H1 (cell line): ENCODE measurements at regions not wholly inside any gene's neighbourhood (a gene's known extent, or its start where the extent isn't known, plus 50 kb on each side); places are given as distances from the start of the nearest gene placed in this dataset.

ENCODE experiments used
- CTCF ChIA-PET: fragments of 300-600 bp; sonication (Branson Sonifier 250); formaldehyde crosslinking; loops from one replicate; lab custom pipeline; 2021; ENCODE audit not compliant: partially characterized antibody; lab: Charles Lee
- POLR2A ChIA-PET: fragments of 300-600 bp; sonication (Branson Sonifier 250); formaldehyde crosslinking; loops from one replicate; lab custom pipeline; 2021; ENCODE audit warnings: inconsistent platforms; ENCODE audit not compliant: partially characterized antibody; lab: Charles Lee
- DNase-seq, 2 experiments: peaks; one replicate each; pipeline versions ENCODE4 v3.0.0 to v3.0.0-alpha.2; 2010 to 2022; ENCODE audit warnings: low spot score in 2 of 2, low read depth in 1 of 2, mixed read lengths in 1 of 2
- FAIRE-seq: peaks from 2 replicates; lab custom pipeline; 2011; peaks lifted over from hg19 to GRCh38; lab: Jason Lieb, UNC
- H2AFZ ChIP-seq: 2 replicates; pipeline ENCODE4 v1.8.1; 2012; ENCODE audit warnings: low read length, inconsistent platforms
- H2AK5ac ChIP-seq: 2 replicates; pipeline ENCODE4 v1.6.1; 2013; ENCODE audit warnings: low read depth, low read length
- H2BK120ac ChIP-seq: replicated peaks from 2 replicates; pipeline ENCODE3; 2013; ENCODE audit warnings: low read depth, low read length, inconsistent platforms
- H2BK12ac ChIP-seq: 2 replicates; pipeline ENCODE4 v1.6.1; 2013; ENCODE audit warnings: low read depth, low read length
- H2BK15ac ChIP-seq: 2 replicates; pipeline ENCODE4 v1.6.1; 2013; ENCODE audit warnings: low read length
- H2BK20ac ChIP-seq: 2 replicates; pipeline ENCODE4 v1.6.1; 2013; ENCODE audit warnings: low read length
- H2BK5ac ChIP-seq: 2 replicates; pipeline ENCODE4 v1.6.1; 2013; ENCODE audit warnings: low read depth, low read length
- H3K14ac ChIP-seq: 2 replicates; pipeline ENCODE4 v1.6.1; 2013; ENCODE audit warnings: inconsistent platforms; ENCODE audit not compliant: insufficient read length
- H3K18ac ChIP-seq: 2 replicates; pipeline ENCODE4 v1.6.1; 2013; ENCODE audit warnings: low read length; ENCODE audit errors: extremely low read depth
- H3K23ac ChIP-seq: 2 replicates; pipeline ENCODE4 v1.6.1; 2013; ENCODE audit warnings: inconsistent platforms; ENCODE audit not compliant: insufficient read length
- H3K23me2 ChIP-seq: 2 replicates; pipeline ENCODE4 v1.6.1; 2013; ENCODE audit warnings: low read depth, low read length
- H3K27ac ChIP-seq: 2 replicates; pipeline ENCODE4 v1.6.1; 2011; ENCODE audit warnings: low read depth, low read length, inconsistent platforms
- H3K27me3 ChIP-seq, 4 experiments: replicated peaks in 1 of 4; 1 replicate in 1 of 4; 2 replicates in 3 of 4; pipeline versions ENCODE4 v1.6.1 to v1.8.1; 2011 to 2013; ENCODE audit warnings: low read length in 3 of 4, mild to moderate bottlenecking in 3 of 4, inconsistent platforms in 2 of 4, mixed read lengths in 2 of 4, moderate library complexity in 1 of 4; ENCODE audit not compliant: control insufficient read depth in 3 of 4, insufficient read depth in 3 of 4; ENCODE audit errors: extremely low read depth in 1 of 4
- H3K36me3 ChIP-seq, 4 experiments: 2 replicates each; pipeline versions ENCODE4 v1.6.1 to v1.8.1; 2011 to 2013; ENCODE audit warnings: mild to moderate bottlenecking in 4 of 4, low read length in 3 of 4, moderate library complexity in 2 of 4, control low read depth in 1 of 4, inconsistent platforms in 1 of 4; ENCODE audit not compliant: insufficient read depth in 4 of 4, control insufficient read depth in 2 of 4
- H3K4ac ChIP-seq: replicated peaks from 2 replicates; pipeline ENCODE3; 2013; ENCODE audit warnings: low read length, low read depth, mixed read lengths, inconsistent platforms; ENCODE audit not compliant: insufficient read length
- H3K4me1 ChIP-seq, 4 experiments: replicated peaks in 1 of 4; 1 replicate in 1 of 4; 2 replicates in 3 of 4; pipeline versions ENCODE4 v1.6.1 to v1.8.1; 2011 to 2013; ENCODE audit warnings: low read length in 3 of 4, inconsistent platforms in 2 of 4, mixed read lengths in 1 of 4; ENCODE audit not compliant: insufficient read depth in 4 of 4, control insufficient read depth in 3 of 4
- H3K4me2 ChIP-seq, 2 experiments: 2 replicates each; pipeline versions ENCODE4 v1.6.1 to v1.8.1; 2011 to 2013; ENCODE audit warnings: low read depth in 2 of 2, low read length in 2 of 2, control low read depth in 1 of 2, inconsistent platforms in 1 of 2, mild to moderate bottlenecking in 1 of 2; ENCODE audit not compliant: insufficient read depth in 1 of 2
- H3K4me3 ChIP-seq, 4 experiments: fragments of 200-600, 300-600 bp in 1 of 4; sonication (generic), shearing (Covaris generic), sonication (Bioruptor Twin) in 1 of 4; 2 replicates each; pipeline versions ENCODE4 v1.5.1 to v1.8.1; 2011 to 2016; ENCODE audit warnings: low read length in 4 of 4, low read depth in 3 of 4, control low read depth in 2 of 4, inconsistent platforms in 2 of 4, mild to moderate bottlenecking in 2 of 4, mixed read lengths in 1 of 4, moderate library complexity in 1 of 4; ENCODE audit not compliant: insufficient read depth in 2 of 4; ENCODE audit errors: extremely low read depth in 1 of 4
- H3K56ac ChIP-seq: replicated peaks from 2 replicates; pipeline ENCODE3; 2013; ENCODE audit warnings: low read depth, mild to moderate bottlenecking, mixed read lengths, low read length, inconsistent platforms; ENCODE audit not compliant: insufficient read length
- H3K79me1 ChIP-seq: 2 replicates; pipeline ENCODE4 v1.6.1; 2013; ENCODE audit warnings: low read depth, low read length, control low read depth
- H3K79me2 ChIP-seq, 2 experiments: 2 replicates each; pipeline versions ENCODE4 v1.6.1 to v1.8.1; 2012 to 2013; ENCODE audit warnings: low read length in 2 of 2, mild to moderate bottlenecking in 2 of 2, inconsistent platforms in 1 of 2; ENCODE audit not compliant: insufficient read depth in 2 of 2, control insufficient read depth in 1 of 2
- H3K9ac ChIP-seq, 4 experiments: replicated peaks in 1 of 4; 1 replicate in 1 of 4; 2 replicates in 3 of 4; pipeline versions ENCODE4 v1.6.1 to v1.8.1; 2011 to 2013; ENCODE audit warnings: low read depth in 3 of 4, low read length in 3 of 4, control low read depth in 2 of 4, mild to moderate bottlenecking in 2 of 4, moderate library complexity in 2 of 4, inconsistent platforms in 1 of 4; ENCODE audit errors: extremely low read depth in 1 of 4
- H3K9me3 ChIP-seq, 2 experiments: 2 replicates each; pipeline versions ENCODE4 v1.6.1 to v1.8.1; 2012 to 2013; ENCODE audit warnings: mild to moderate bottlenecking in 2 of 2, moderate library complexity in 2 of 2, control low read depth in 1 of 2, inconsistent platforms in 1 of 2, low read depth in 1 of 2, low read length in 1 of 2, mixed read lengths in 1 of 2; ENCODE audit not compliant: insufficient read depth in 2 of 2
- H4K20me1 ChIP-seq, 2 experiments: replicated peaks in 1 of 2; 2 replicates each; pipeline versions ENCODE3 to v1.8.1; 2011 to 2013; ENCODE audit warnings: inconsistent platforms in 2 of 2, low read length in 2 of 2, mild to moderate bottlenecking in 1 of 2; ENCODE audit not compliant: insufficient read depth in 2 of 2, control insufficient read depth in 1 of 2
- H4K5ac ChIP-seq: 2 replicates; pipeline ENCODE4 v1.6.1; 2013; ENCODE audit warnings: low read length, low read depth, mixed read lengths, inconsistent platforms; ENCODE audit not compliant: insufficient read length
- H4K8ac ChIP-seq: 2 replicates; pipeline ENCODE4 v1.8.0; 2013; ENCODE audit warnings: mild to moderate bottlenecking, moderate library complexity, low read length, inconsistent platforms; ENCODE audit not compliant: insufficient read depth; ENCODE audit errors: extremely low read depth
- H4K91ac ChIP-seq: replicated peaks from 2 replicates; pipeline ENCODE3; 2013; ENCODE audit warnings: low read length, mixed read lengths, inconsistent platforms; ENCODE audit not compliant: insufficient read length
- EGR1 ChIP-seq: IDR thresholded peaks from 2 replicates; pipeline ENCODE4 v1.6.1; 2011; ENCODE audit warnings: low read depth, low read length, borderline replicate concordance
- EZH2 ChIP-seq: fragments of 200-600 bp; sonication (generic); IDR thresholded peaks from 2 replicates; pipeline ENCODE4 v1.7.1; 2012; ENCODE audit warnings: low read depth, mild to moderate bottlenecking, moderate library complexity, low read length, inconsistent platforms; ENCODE audit not compliant: severe bottlenecking
- JUND ChIP-seq: IDR thresholded peaks from 2 replicates; pipeline ENCODE4 v1.6.1; 2011; ENCODE audit warnings: mild to moderate bottlenecking, improper control_type of control experiment, low read length
- PHF8 ChIP-seq: fragments of 200-600 bp; sonication (generic); conservative IDR thresholded peaks from 2 replicates; pipeline ENCODE4 v1.7.1; 2012; ENCODE audit warnings: low read depth, mild to moderate bottlenecking, inconsistent platforms, low read length, moderate library complexity
- POLR2AphosphoS5 ChIP-seq: IDR thresholded peaks from 2 replicates; pipeline ENCODE4 v1.6.1; 2011; ENCODE audit warnings: low read depth, low read length
- SIX5 ChIP-seq: IDR thresholded peaks from 2 replicates; pipeline ENCODE4 v1.6.1; 2011; ENCODE audit warnings: mild to moderate bottlenecking, low read depth, low read length
- SUZ12 ChIP-seq: fragments of 200-600 bp; sonication (generic); IDR thresholded peaks from 2 replicates; pipeline ENCODE4 v1.6.1; 2012; ENCODE audit warnings: mild to moderate bottlenecking, inconsistent platforms, low read length, moderate library complexity, mixed read lengths
- WGBS, 2 experiments: shearing (Covaris generic) in 1 of 2; methylation state at CpG; one replicate each; pipeline versions ENCODE4 v1.1.6 to v1.1.7; 2013 to 2015; ENCODE audit warnings: low lambda C conversion rate in 2 of 2, mixed read lengths in 2 of 2, inconsistent platforms in 1 of 2, low coverage in 1 of 2, missing lambda C conversion rate in 1 of 2; ENCODE audit not compliant: insufficient replicate concordance in 2 of 2, insufficient coverage in 1 of 2, insufficient read length in 1 of 2; ENCODE audit errors: extremely low coverage in 1 of 2, missing lambda C conversion rate in 1 of 2; 5-methylcytosine and 5-hydroxymethylcytosine counted together

GRCh38 chr2:196589419-196589818 lies 50.1 kb upstream of the CCDC150 start:
- H2BK15ac ChIP-seq: no peak overlapping the region
- H2BK120ac ChIP-seq: no peak overlapping the region
- H3K79me2 ChIP-seq: no peaks in the 10 kb centered on the region
- no peak overlapping the region for H3K4ac ChIP-seq
- ChIA-PET POLR2A (no interaction called here), CTCF (interaction anchor here (0.7 to 1.1 kb wide), 3 partner anchors 20 to 30 kb away, joined by 3 read pairs; no protein-coding TSS in a partner anchor)
- H3K9me3 ChIP-seq: no peaks in the 10 kb centered on the region
- WGBS, 2 experiments: 94% methylated on average over 1 of the region's 1 CpG; no CpG with 5 or more reads in 1 of the 2 experiments
- H3K18ac ChIP-seq: no peak overlapping the region
- no peak overlapping the region for H3K27ac ChIP-seq
- peaks cover 9% of the 10 kb centered on the region for H3K23me2 ChIP-seq
- no peak overlapping the region for H4K8ac ChIP-seq
- no peak overlapping the region for H3K56ac ChIP-seq
- no peaks in the 10 kb centered on the region for H3K36me3 ChIP-seq
- FAIRE-seq: no peak
- H4K5ac ChIP-seq: no peak overlapping the region
- TF ChIP-seq SUZ12: no peak
- no peak for TF ChIP-seq POLR2AphosphoS5
- no peak for TF ChIP-seq EGR1
- TF ChIP-seq JUND: no peak
- no peak for TF ChIP-seq EZH2
- no peak for TF ChIP-seq PHF8
- no peak for TF ChIP-seq SIX5
- H3K4me3 ChIP-seq: no peak overlapping the region
- H3K9ac ChIP-seq: no peak overlapping the region
- no peak overlapping the region for H2AFZ ChIP-seq
- no peaks in the 10 kb centered on the region for H4K20me1 ChIP-seq
- DNase-seq: no peak
- peaks cover 0 to 3% (median 1%) of the 10 kb centered on the region in 4 experiments; a peak in 3 of 7 replicates for H3K4me1 ChIP-seq
- no peak overlapping the region for H2BK5ac ChIP-seq
- no peak overlapping the region for H3K23ac ChIP-seq
- no peak overlapping the region for H4K91ac ChIP-seq
- peaks cover 3 to 20% (median 13%) of the 10 kb centered on the region in 4 experiments for H3K27me3 ChIP-seq
- no peak overlapping the region for H3K14ac ChIP-seq
- no peak overlapping the region for H2BK12ac ChIP-seq
- H3K4me2 ChIP-seq: no peak overlapping the region
- no peak overlapping the region for H2AK5ac ChIP-seq
- no peak overlapping the region for H2BK20ac ChIP-seq
- H3K79me1 ChIP-seq: no peaks in the 10 kb centered on the region
